Loucy (cell line): ENCODE measurements at regions not wholly inside any gene's neighbourhood (a gene's known extent, or its start where the extent isn't known, plus 50 kb on each side); places are given as distances from the start of the nearest gene placed in this dataset.

ENCODE experiments used
- H2AFZ ChIP-seq: fragments of 200-600 bp; sonication (generic); 2 replicates; pipeline ENCODE4 v1.6.0; 2016; ENCODE audit warnings: antibody characterized with exemption, mild to moderate bottlenecking, low read length, moderate library complexity
- H3F3A ChIP-seq: fragments of 200-600 bp; 2 replicates; pipeline ENCODE4 v1.6.0; 2016; ENCODE audit warnings: antibody characterized with exemption, low read depth, mild to moderate bottlenecking
- H3K27me3 ChIP-seq: fragments of 200-600 bp; sonication (generic); 2 replicates; pipeline ENCODE4 v1.6.1; 2014; ENCODE audit warnings: low read length, mild to moderate bottlenecking; ENCODE audit not compliant: insufficient read depth, poor library complexity, severe bottlenecking
- H3K36me3 ChIP-seq: fragments of 200-600 bp; sonication (generic); 2 replicates; pipeline ENCODE4 v1.6.1; 2016; ENCODE audit warnings: low read length; ENCODE audit not compliant: insufficient read depth
- H3K4me1 ChIP-seq: fragments of 200-600 bp; sonication (generic); 2 replicates; pipeline ENCODE4 v1.5.1; 2014; ENCODE audit warnings: low read length, mild to moderate bottlenecking; ENCODE audit not compliant: insufficient read depth, poor library complexity, severe bottlenecking
- H3K4me2 ChIP-seq: fragments of 200-600 bp; sonication (generic); 2 replicates; pipeline ENCODE4 v1.6.0; 2014; ENCODE audit warnings: antibody characterized with exemption, low read length, low read depth, mild to moderate bottlenecking; ENCODE audit not compliant: poor library complexity, severe bottlenecking
- H3K4me3 ChIP-seq: fragments of 200-600 bp; sonication (generic); 2 replicates; pipeline ENCODE4 v1.5.1; 2014; ENCODE audit warnings: low read length, mild to moderate bottlenecking, mixed read lengths; ENCODE audit not compliant: poor library complexity, severe bottlenecking
- H3K79me2 ChIP-seq: fragments of 200-600 bp; sonication (generic); 2 replicates; pipeline ENCODE4 v1.6.1; 2014; ENCODE audit warnings: low read length; ENCODE audit not compliant: insufficient read depth
- H3K9ac ChIP-seq: fragments of 200-600 bp; sonication (generic); 2 replicates; pipeline ENCODE4 v1.6.0; 2014; ENCODE audit warnings: mild to moderate bottlenecking, low read depth, low read length, moderate library complexity; ENCODE audit not compliant: poor library complexity, severe bottlenecking
- H3K9me2 ChIP-seq: fragments of 200-600 bp; sonication (generic); replicated peaks from 2 replicates; pipeline ENCODE4 v1.6.1; 2016; ENCODE audit warnings: low read depth, low read length, mixed read lengths
- H3K9me3 ChIP-seq: fragments of 200-600 bp; sonication (generic); 2 replicates; pipeline ENCODE4 v1.6.1; 2014; ENCODE audit warnings: mild to moderate bottlenecking, antibody characterized with exemption, low read length, low read depth; ENCODE audit not compliant: insufficient read depth
- H4K20me1 ChIP-seq: fragments of 200-600 bp; sonication (generic); 2 replicates; pipeline ENCODE4 v1.6.0; 2014; ENCODE audit warnings: antibody characterized with exemption, low read length, mild to moderate bottlenecking; ENCODE audit not compliant: insufficient read depth, poor library complexity, severe bottlenecking
- EZH2phosphoT487 ChIP-seq: fragments of 200-600 bp; IDR thresholded peaks from 2 replicates; pipeline ENCODE4 v1.6.1; 2018; ENCODE audit warnings: antibody characterized with exemption, mild to moderate bottlenecking, moderate library complexity, borderline replicate concordance
- TF ChIP-seq, protein P1 (sequence below): fragments of 200-600 bp; sonication (generic); conservative IDR thresholded peaks from 2 replicates; pipeline ENCODE4 v1.5.1; 2014; ENCODE audit warnings: mild to moderate bottlenecking, antibody characterized with exemption, low read length

DNA sequence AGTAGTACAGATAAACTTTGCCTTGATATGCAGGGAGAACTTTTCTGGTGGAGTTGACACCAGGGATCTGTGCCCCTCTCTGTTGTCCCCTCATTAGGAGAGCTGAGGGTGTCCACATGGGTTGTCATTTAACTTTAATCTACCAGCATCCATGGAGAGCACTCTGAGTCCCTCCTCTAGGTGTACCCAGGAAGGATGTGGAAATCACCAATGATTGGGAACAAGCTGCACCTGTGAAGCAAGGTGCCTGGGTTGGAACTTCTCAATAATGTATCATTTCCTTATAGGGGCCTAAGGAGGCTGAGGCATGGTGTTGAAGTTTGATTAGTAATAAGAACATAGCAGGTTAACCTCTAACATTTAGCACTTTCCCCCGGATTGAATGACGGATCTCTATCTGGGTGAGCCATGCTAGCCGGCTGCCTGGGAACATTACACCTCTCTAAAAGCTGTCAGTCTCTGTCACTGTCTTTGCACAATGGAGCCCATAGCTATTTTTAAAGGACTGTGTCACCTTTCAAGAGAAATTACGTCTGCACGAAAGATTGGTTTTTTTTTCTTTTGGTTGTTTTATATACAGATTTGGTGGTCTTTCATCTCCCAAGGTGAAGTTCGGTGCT, 239.3 kb downstream of the MAF start:
- no peak overlapping the region for H3K9ac ChIP-seq
- no peaks in the 10 kb centered on the region for H4K20me1 ChIP-seq

DNA sequence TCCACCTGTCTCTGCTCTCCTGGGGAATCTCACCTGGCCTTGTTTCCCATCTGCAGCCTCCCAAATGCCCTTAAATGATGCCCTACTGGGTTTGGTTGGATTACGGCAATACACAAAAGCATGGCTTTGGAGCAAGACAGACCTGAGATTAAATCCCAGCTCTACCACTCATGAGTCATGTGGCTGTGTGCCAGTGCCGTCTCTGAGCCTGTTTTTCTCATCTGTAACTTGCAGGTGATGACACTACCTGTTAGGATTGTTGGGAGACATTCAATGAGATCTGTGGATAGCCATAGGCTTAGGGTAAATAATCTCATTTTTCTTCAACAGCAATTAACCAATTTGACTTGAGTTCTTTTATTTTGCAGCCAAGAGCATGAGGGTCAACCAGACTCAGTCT, 240.3 kb downstream of the MAF start:
- no peaks in the 10 kb centered on the region for H3K27me3 ChIP-seq
- H3K4me1 ChIP-seq = no peaks in the 10 kb centered on the region
- H3K9me2 ChIP-seq = no peaks in the 10 kb centered on the region
- no peaks in the 10 kb centered on the region for H3F3A ChIP-seq
- no peaks in the 10 kb centered on the region for H3K36me3 ChIP-seq
- H3K4me2 ChIP-seq = no peak overlapping the region
- H3K4me3 ChIP-seq = no peak overlapping the region
- no peaks in the 10 kb centered on the region for H3K9me3 ChIP-seq
- no peaks in the 10 kb centered on the region for H4K20me1 ChIP-seq
- no peak for TF ChIP-seq EZH2phosphoT487
- TF ChIP-seq, protein P1, sequence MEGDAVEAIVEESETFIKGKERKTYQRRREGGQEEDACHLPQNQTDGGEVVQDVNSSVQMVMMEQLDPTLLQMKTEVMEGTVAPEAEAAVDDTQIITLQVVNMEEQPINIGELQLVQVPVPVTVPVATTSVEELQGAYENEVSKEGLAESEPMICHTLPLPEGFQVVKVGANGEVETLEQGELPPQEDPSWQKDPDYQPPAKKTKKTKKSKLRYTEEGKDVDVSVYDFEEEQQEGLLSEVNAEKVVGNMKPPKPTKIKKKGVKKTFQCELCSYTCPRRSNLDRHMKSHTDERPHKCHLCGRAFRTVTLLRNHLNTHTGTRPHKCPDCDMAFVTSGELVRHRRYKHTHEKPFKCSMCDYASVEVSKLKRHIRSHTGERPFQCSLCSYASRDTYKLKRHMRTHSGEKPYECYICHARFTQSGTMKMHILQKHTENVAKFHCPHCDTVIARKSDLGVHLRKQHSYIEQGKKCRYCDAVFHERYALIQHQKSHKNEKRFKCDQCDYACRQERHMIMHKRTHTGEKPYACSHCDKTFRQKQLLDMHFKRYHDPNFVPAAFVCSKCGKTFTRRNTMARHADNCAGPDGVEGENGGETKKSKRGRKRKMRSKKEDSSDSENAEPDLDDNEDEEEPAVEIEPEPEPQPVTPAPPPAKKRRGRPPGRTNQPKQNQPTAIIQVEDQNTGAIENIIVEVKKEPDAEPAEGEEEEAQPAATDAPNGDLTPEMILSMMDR = no peak
- H3K79me2 ChIP-seq = no peaks in the 10 kb centered on the region
- no peak overlapping the region for H3K9ac ChIP-seq
- no peak overlapping the region for H2AFZ ChIP-seq

More for the DNA sequence above, 239.3 kb downstream of the MAF start:
- Histone ChIP-seq H3K9me2 (no peaks in the 10 kb centered on the region), H3K4me2 (no peak overlapping the region), H3K4me3 (no peak overlapping the region), H3K4me1 (no peaks in the 10 kb centered on the region), H3K36me3 (no peaks in the 10 kb centered on the region), H2AFZ (no peak overlapping the region), H3K9me3 (no peaks in the 10 kb centered on the region), H3F3A (no peaks in the 10 kb centered on the region), H3K79me2 (no peaks in the 10 kb centered on the region), H3K27me3 (no peaks in the 10 kb centered on the region)
- TF ChIP-seq, protein P1 = no peak
- no peak for TF ChIP-seq EZH2phosphoT487

DNA sequence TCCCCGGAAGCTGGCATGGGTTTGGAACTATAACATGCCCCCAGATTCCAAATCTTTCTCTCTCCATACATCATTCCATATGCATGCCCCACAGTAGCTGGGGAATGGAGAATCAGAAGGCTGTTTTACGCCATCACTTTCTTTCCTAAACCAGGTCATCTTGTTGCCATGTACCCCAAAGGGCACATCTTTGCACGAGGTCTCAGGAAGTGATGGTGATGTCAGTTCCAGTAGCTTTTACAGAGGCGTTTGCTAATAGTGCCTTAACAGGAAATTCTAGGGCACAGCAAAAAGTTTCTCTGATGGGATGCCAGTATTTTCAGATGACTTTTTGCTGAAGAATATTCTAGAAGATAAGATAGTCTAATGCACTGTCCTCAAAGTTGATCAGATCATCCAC, 241.5 kb downstream of the MAF start:
- no peaks in the 10 kb centered on the region for H3K27me3 ChIP-seq
- no peak overlapping the region for H2AFZ ChIP-seq
- H3K4me2 ChIP-seq = no peak overlapping the region
- H3K36me3 ChIP-seq = no peaks in the 10 kb centered on the region
- H3F3A ChIP-seq = no peaks in the 10 kb centered on the region
- TF ChIP-seq, protein P1 = no peak
- no peak for TF ChIP-seq EZH2phosphoT487
- H3K4me3 ChIP-seq = no peak overlapping the region
- no peaks in the 10 kb centered on the region for H3K9me3 ChIP-seq
- no peak overlapping the region for H3K9ac ChIP-seq
- H3K4me1 ChIP-seq = no peaks in the 10 kb centered on the region
- H3K79me2 ChIP-seq = no peaks in the 10 kb centered on the region
- H4K20me1 ChIP-seq = no peaks in the 10 kb centered on the region
- H3K9me2 ChIP-seq = no peaks in the 10 kb centered on the region
